ENCODE measurements at regions not wholly inside any gene's neighbourhood (a gene's known extent, or its start where the extent isn't known, plus 50 kb on each side); places are given as distances from the start of the nearest gene placed in this dataset.
A peak's percentile ranks its signal among the peaks of the same experiment; 100 is the strongest.

DNA sequence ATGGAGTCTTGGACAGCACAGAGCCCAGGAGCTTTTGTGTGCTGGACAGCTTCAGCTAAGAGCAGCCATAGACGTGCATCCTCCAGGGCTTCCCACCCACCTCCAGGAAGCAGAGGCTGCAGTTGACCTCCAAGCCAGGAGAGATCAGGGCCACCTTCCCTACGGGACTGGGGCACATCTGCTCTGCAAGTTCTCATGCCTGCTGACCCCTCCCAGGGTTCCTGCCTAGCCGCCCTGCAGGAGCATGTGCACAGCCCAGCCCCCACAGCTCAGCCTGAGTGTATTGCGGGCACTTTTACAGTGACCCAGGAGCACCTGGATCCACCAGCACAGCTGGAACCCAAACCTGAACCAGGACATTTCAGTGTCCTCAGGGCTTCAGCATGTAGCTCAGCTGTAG lies 915.2 kb downstream of the RPS29 start:
- no peak overlapping the region for H3K4me2 ChIP-seq (ENCODE audit: insufficient read depth, insufficient read length, low read length)
- H4K5ac ChIP-seq (ENCODE audit: insufficient read length, low read depth, low read length): no peak overlapping the region
- H2AFZ ChIP-seq (ENCODE audit: low read length): no peak overlapping the region
- Mint-ChIP-seq H3K36me3 (ENCODE audit: insufficient read depth in 1 of 3, low read depth in 3 of 3) (peaks cover 0 to 11% (median 2%) of the 10 kb centered on the region in 3 experiments; a peak in 3 of 7 replicates), H3K9me3 (peaks cover 10 to 11% of the 10 kb centered on the region in 2 experiments), H3K4me3 (no peak overlapping the region), H3K4me1 (no peaks in the 10 kb centered on the region), H3K27me3 (ENCODE audit: low read depth) (no peaks in the 10 kb centered on the region), H3K27ac (peak overlapping the region in 1 of 3 experiments; percentile 24; a peak in 1 of 7 replicates)
- no peak for TF ChIP-seq CTCF (conservative IDR thresholded peaks at IDR 0.05)
- no peak overlapping the region for H2BK15ac ChIP-seq (ENCODE audit: low read depth, low read length)
- H2AK5ac ChIP-seq (ENCODE audit: insufficient read length, low read length): no peak overlapping the region
- H4K8ac ChIP-seq (replicated peaks; ENCODE audit: insufficient read length, low read depth, low read length): no peak overlapping the region
- H4K20me1 ChIP-seq (ENCODE audit: control insufficient read depth, insufficient read depth, insufficient read length): no peaks in the 10 kb centered on the region
- no peaks in the 10 kb centered on the region for H3K79me2 ChIP-seq (ENCODE audit: insufficient read depth, low read length)
- no peak overlapping the region for H3K56ac ChIP-seq (ENCODE audit: insufficient read length, low read depth, low read length)
- H3K4ac ChIP-seq (ENCODE audit: low read depth, low read length): no peak overlapping the region
- no peaks in the 10 kb centered on the region for H3K23me2 ChIP-seq (ENCODE audit: insufficient read length, low read depth, low read length, poor library complexity, severe bottlenecking)
- no peak for DNase-seq
- H3K9me3 ChIP-seq (ENCODE audit: control insufficient read depth, low read depth, low read length): no peaks in the 10 kb centered on the region
- no peak overlapping the region for H3K9ac ChIP-seq (ENCODE audit: extremely low read depth, insufficient read length, low read length)
- no peak overlapping the region for H2BK120ac ChIP-seq (ENCODE audit: low read depth, low read length, poor library complexity, severe bottlenecking)
- no peaks in the 10 kb centered on the region for H3K27me3 ChIP-seq (ENCODE audit: insufficient read depth, low read length)
- H2BK12ac ChIP-seq (ENCODE audit: insufficient read length, low read depth, low read length): no peak overlapping the region
- H3T11ph ChIP-seq (ENCODE audit: low read length): no peak overlapping the region
- peak overlapping the region; percentile 39; the same call in 1 of the 2 replicates for H3K14ac ChIP-seq (ENCODE audit: insufficient read depth, low read length)
- WGBS (ENCODE audit: extremely low coverage, insufficient read length, low lambda C conversion rate): no CpG with 5 or more reads among the region's 4 CpGs
- no peak overlapping the region for H3K27ac ChIP-seq (ENCODE audit: insufficient read length, low read depth, low read length)
- no peak overlapping the region for H2BK5ac ChIP-seq (ENCODE audit: insufficient read length, low read length)
- H3K23ac ChIP-seq (ENCODE audit: insufficient read length, low read depth, low read length): no peak overlapping the region
- H3K4me1 ChIP-seq (ENCODE audit: insufficient read depth, low read length): no peaks in the 10 kb centered on the region
- H4K91ac ChIP-seq (ENCODE audit: insufficient read length, low read depth, low read length): no peak overlapping the region
- no peak overlapping the region for H2BK20ac ChIP-seq (ENCODE audit: low read depth, low read length, poor library complexity, severe bottlenecking)
- H3K79me1 ChIP-seq (ENCODE audit: insufficient read depth, low read depth, low read length, poor library complexity, severe bottlenecking): no peaks in the 10 kb centered on the region
- no peak overlapping the region for H3K18ac ChIP-seq (ENCODE audit: insufficient read length, low read depth, low read length)

Data from H9 (cell line).